Lower leg skin (tissue), 3 donors: ENCODE measurements at regions not wholly inside any gene's neighbourhood (a gene's known extent, or its start where the extent isn't known, plus 50 kb on each side); places are given as distances from the start of the nearest gene placed in this dataset.

ENCODE experiments used
- CTCF ChIP-seq, 3 donors: fragments of 450-650 bp; IDR thresholded peaks; one replicate each; pipeline ENCODE4 v1.5.1; 2016; ENCODE audit warnings: antibody characterized with exemption in 3 of 3, mild to moderate bottlenecking in 3 of 3, moderate library complexity in 2 of 3
- POLR2A ChIP-seq, 2 donors: fragments of 450-650 bp; IDR thresholded peaks; one replicate each; pipeline ENCODE4 v1.6.1; 2016 to 2017; ENCODE audit warnings: antibody characterized with exemption in 2 of 2, mild to moderate bottlenecking in 1 of 2, moderate library complexity in 1 of 2

GRCh38 chr10:130251766-130252165 lies 115.6 kb downstream of the GLRX3 start:
- TF ChIP-seq CTCF (IDR thresholded peaks at IDR 0.05) (no peak), POLR2A (IDR thresholded peaks at IDR 0.05) (no peak)
